HEK293 (cell line): ENCODE measurements at regions not wholly inside any gene's neighbourhood (a gene's known extent, or its start where the extent isn't known, plus 50 kb on each side); places are given as distances from the start of the nearest gene placed in this dataset.

Experiments used
- CTCF ChIA-PET: fragments of 350-600 bp; formaldehyde crosslinking; extraction: SDS; loops from one replicate; lab custom pipeline; 2021; ENCODE audit warnings: antibody characterized with exemption; lab: Yijun Ruan, JAX
- POLR2A ChIA-PET: fragments of 300-600 bp; formaldehyde crosslinking; extraction: SDS; loops from one replicate; lab custom pipeline; 2020; ENCODE audit warnings: antibody characterized with exemption, inconsistent platforms; lab: Yijun Ruan, JAX
- H3K27ac ChIP-seq: fragments of 200-500 bp; sonication (Bioruptor generic); 2 replicates; pipeline ENCODE4 v1.5.1; 2014; ENCODE audit warnings: low read depth, low read length, control low read depth, inconsistent platforms; ENCODE audit errors: extremely low read depth
- H3K36me3 ChIP-seq, 2 experiments: fragments of 200-500 bp in 1 of 2; sonication (Bioruptor generic) in 1 of 2; 1 replicate in 1 of 2; 2 replicates in 1 of 2; pipeline ENCODE4 v1.5.1; 2014 to 2017; ENCODE audit warnings: inconsistent platforms in 2 of 2, low read length in 2 of 2; ENCODE audit not compliant: control insufficient read depth in 2 of 2, insufficient read depth in 1 of 2
- H3K4me1 ChIP-seq: fragments of 200-500 bp; sonication (Bioruptor generic); 2 replicates; pipeline ENCODE4 v1.5.1; 2014; ENCODE audit warnings: mild to moderate bottlenecking, low read length, inconsistent platforms; ENCODE audit not compliant: control insufficient read depth, insufficient read depth
- H3K4me3 ChIP-seq: 2 replicates; pipeline ENCODE4 v1.5.1; 2011; ENCODE audit warnings: low read depth, mild to moderate bottlenecking, control low read depth, low read length, moderate library complexity
- H3K9me3 ChIP-seq: fragments of 200-500 bp; sonication (Bioruptor generic); 2 replicates; pipeline ENCODE4 v1.5.1; 2014; ENCODE audit warnings: low read depth, low read length, inconsistent platforms; ENCODE audit not compliant: control insufficient read depth, insufficient read depth
- GLIS2 ChIP-seq: fragments of 450-650 bp; formaldehyde crosslinking; IDR thresholded peaks from 2 replicates; pipeline ENCODE4 v1.5.1; 2016; ENCODE audit warnings: missing biosample characterization, missing genetic modification characterization
- HOXC10 ChIP-seq: sonication (generic); formaldehyde crosslinking; IDR thresholded peaks from 2 replicates; pipeline ENCODE4 v1.8.1; 2023; ENCODE audit warnings: mild to moderate bottlenecking, missing genetic modification reagents
- IKZF3 ChIP-seq: fragments of 450-650 bp; IDR thresholded peaks from 2 replicates; pipeline ENCODE4 v1.5.0; 2018; ENCODE audit warnings: missing biosample characterization, mild to moderate bottlenecking, missing genetic modification characterization, moderate library complexity
- KLF1 ChIP-seq: fragments of 450-650 bp; formaldehyde crosslinking; IDR thresholded peaks from 2 replicates; pipeline ENCODE4 v1.5.1; 2016; ENCODE audit warnings: missing biosample characterization, missing genetic modification characterization
- KLF16 ChIP-seq: fragments of 450-650 bp; formaldehyde crosslinking; IDR thresholded peaks from 2 replicates; pipeline ENCODE4 v1.5.1; 2017; ENCODE audit warnings: missing biosample characterization, missing genetic modification characterization
- SCRT1 ChIP-seq: fragments of 450-650 bp; formaldehyde crosslinking; IDR thresholded peaks from 2 replicates; pipeline ENCODE4 v1.5.1; 2016; ENCODE audit warnings: missing biosample characterization, missing genetic modification characterization, borderline replicate concordance
- TSHZ1 ChIP-seq: fragments of 450-650 bp; formaldehyde crosslinking; IDR thresholded peaks from 2 replicates; pipeline ENCODE4 v1.5.1; 2016; ENCODE audit warnings: missing biosample characterization, missing genetic modification characterization, borderline replicate concordance
- YY2 ChIP-seq: fragments of 450-650 bp; formaldehyde crosslinking; IDR thresholded peaks from 2 replicates; pipeline ENCODE4 v1.5.1; 2016; ENCODE audit warnings: missing biosample characterization, missing genetic modification characterization
- ZBTB49 ChIP-seq: fragments of 450-650 bp; formaldehyde crosslinking; IDR thresholded peaks from 2 replicates; pipeline ENCODE4 v1.5.1; 2016; ENCODE audit warnings: missing biosample characterization, missing genetic modification characterization, low read depth
- ZFHX2 ChIP-seq: fragments of 450-650 bp; formaldehyde crosslinking; conservative IDR thresholded peaks from 2 replicates; pipeline ENCODE4 v1.5.1; 2016; ENCODE audit warnings: missing biosample characterization, missing genetic modification characterization
- ZFP3 ChIP-seq: fragments of 450-650 bp; formaldehyde crosslinking; IDR thresholded peaks from 2 replicates; pipeline ENCODE4 v1.5.1; 2016; ENCODE audit warnings: low read depth, missing biosample characterization, missing genetic modification characterization
- ZFP41 ChIP-seq: fragments of 450-650 bp; formaldehyde crosslinking; IDR thresholded peaks from 2 replicates; pipeline ENCODE4 v1.5.1; 2016; ENCODE audit warnings: missing biosample characterization, missing genetic modification characterization, borderline replicate concordance
- ZNF112 ChIP-seq: fragments of 450-650 bp; formaldehyde crosslinking; IDR thresholded peaks from 2 replicates; pipeline ENCODE4 v1.5.0; 2017; ENCODE audit warnings: missing biosample characterization, missing genetic modification characterization
- ZNF155 ChIP-seq: fragments of 450-650 bp; formaldehyde crosslinking; IDR thresholded peaks from 2 replicates; pipeline ENCODE4 v1.5.1; 2016; ENCODE audit warnings: missing biosample characterization, missing genetic modification characterization
- ZNF157 ChIP-seq: fragments of 450-650 bp; formaldehyde crosslinking; IDR thresholded peaks from 2 replicates; pipeline ENCODE4 v1.5.1; 2016; ENCODE audit warnings: missing biosample characterization, missing genetic modification characterization
- ZNF16 ChIP-seq: fragments of 450-650 bp; formaldehyde crosslinking; IDR thresholded peaks from 2 replicates; pipeline ENCODE4 v1.5.1; 2016; ENCODE audit warnings: low read depth, missing biosample characterization, missing genetic modification characterization
- ZNF211 ChIP-seq: fragments of 450-650 bp; formaldehyde crosslinking; IDR thresholded peaks from 2 replicates; pipeline ENCODE4 v1.5.1; 2016; ENCODE audit warnings: low read depth, missing biosample characterization, missing genetic modification characterization
- ZNF394 ChIP-seq: fragments of 450-650 bp; formaldehyde crosslinking; IDR thresholded peaks from 2 replicates; pipeline ENCODE4 v1.5.1; 2016; ENCODE audit warnings: missing biosample characterization, missing genetic modification characterization, mild to moderate bottlenecking, moderate library complexity, borderline replicate concordance
- ZNF677 ChIP-seq: fragments of 450-650 bp; IDR thresholded peaks from 2 replicates; pipeline ENCODE4 v1.5.0; 2018; ENCODE audit warnings: missing biosample characterization, mild to moderate bottlenecking, missing genetic modification characterization, moderate library complexity
- ZNF701 ChIP-seq: fragments of 450-650 bp; formaldehyde crosslinking; IDR thresholded peaks from 2 replicates; pipeline ENCODE4 v1.5.1; 2016; ENCODE audit warnings: missing biosample characterization, missing genetic modification characterization
- ZNF76 ChIP-seq: fragments of 450-650 bp; formaldehyde crosslinking; IDR thresholded peaks from 2 replicates; pipeline ENCODE4; 2016; ENCODE audit warnings: low read depth, missing biosample characterization, missing genetic modification characterization, borderline replicate concordance
- ZNF792 ChIP-seq: fragments of 450-650 bp; formaldehyde crosslinking; IDR thresholded peaks from 2 replicates; pipeline ENCODE4 v1.5.1; 2016; ENCODE audit warnings: missing biosample characterization, missing genetic modification characterization
- ZNF837 ChIP-seq: fragments of 450-650 bp; formaldehyde crosslinking; IDR thresholded peaks from 2 replicates; pipeline ENCODE4 v1.5.1; 2016; ENCODE audit warnings: missing biosample characterization, missing genetic modification characterization
- ZSCAN18 ChIP-seq: fragments of 450-650 bp; formaldehyde crosslinking; IDR thresholded peaks from 2 replicates; pipeline ENCODE4 v1.5.1; 2016; ENCODE audit warnings: missing biosample characterization, missing genetic modification characterization

- H3K27ac ChIP-seq: no peak overlapping the region
- CTCF ChIA-PET: interaction anchor here (0.6 to 1.1 kb wide), 6 partner anchors 8 to 1539 kb away, joined by 3 to 5 read pairs (median 3); no protein-coding TSS in a partner anchor
These were observed 1240.4 kb downstream of the GATA3 start for GRCh38 chr10:9294865-9295264.

GRCh38 chr10:9296190-9296589, 1241.7 kb downstream of the GATA3 start:
- ChIA-PET POLR2A (no interaction called here), CTCF (no interaction called here)
- Histone ChIP-seq H3K27ac (no peak overlapping the region), H3K36me3 (no peaks in the 10 kb centered on the region), H3K4me1 (no peaks in the 10 kb centered on the region), H3K4me3 (no peak overlapping the region), H3K9me3 (no peaks in the 10 kb centered on the region)
- no peak for TF ChIP-seq ZNF112 (tag by site-specific recombination)
- TF ChIP-seq ZNF157 (tag by site-specific recombination): no peak
- no peak for TF ChIP-seq ZFP41
- no peak for TF ChIP-seq GLIS2 (tag by site-specific recombination)
- TF ChIP-seq IKZF3 (tag by site-specific recombination): no peak
- TF ChIP-seq ZNF837 (tag by site-specific recombination): no peak
- TF ChIP-seq YY2 (tag by site-specific recombination): no peak

More at GRCh38 chr10:9294865-9295264, 1240.4 kb downstream of the GATA3 start:
- no peaks in the 10 kb centered on the region for H3K4me1 ChIP-seq
- POLR2A ChIA-PET: no interaction called here
- H3K36me3 ChIP-seq: no peaks in the 10 kb centered on the region
- H3K4me3 ChIP-seq: no peak overlapping the region
- TF ChIP-seq ZNF211 (tag by site-specific recombination) (no peak), ZNF16 (tag by site-specific recombination) (no peak), ZSCAN18 (tag by site-specific recombination) (no peak), ZFHX2 (tag by site-specific recombination) (no peak), ZFP3 (tag by site-specific recombination) (no peak), ZNF155 (tag by site-specific recombination) (no peak), ZFP41 (no peak), KLF1 (tag by site-specific recombination) (no peak), ZNF394 (tag by site-specific recombination) (no peak), HOXC10 (no peak), ZNF792 (tag by site-specific recombination) (no peak), SCRT1 (no peak), KLF16 (tag by site-specific recombination) (no peak), ZBTB49 (no peak), ZNF76 (tag by site-specific recombination) (no peak), ZNF701 (tag by site-specific recombination) (no peak), TSHZ1 (no peak), ZNF677 (no peak)
- no peaks in the 10 kb centered on the region for H3K9me3 ChIP-seq
